Cardiac muscle cell (in vitro differentiated cells and primary cell): ENCODE measurements at regions not wholly inside any gene's neighbourhood (a gene's known extent, or its start where the extent isn't known, plus 50 kb on each side); places are given as distances from the start of the nearest gene placed in this dataset.
"Not testable (repeated sequence)": the region's sequence is repeated elsewhere in the genome, so short reads cannot be mapped to it uniquely, and the experiment has no call there.

Source experiments
- DNase-seq, 2 donors: peaks; one replicate each; pipeline versions ENCODE4 v3.0.0 to v3.0.0-alpha.2; 2010 to 2017; ENCODE audit warnings: low read depth in 1 of 2, low spot score in 1 of 2
- H3K27ac ChIP-seq: fragments of 200-600 bp; sonication (generic); 2 replicates; pipeline ENCODE4 v1.5.1; 2016
- H3K27me3 ChIP-seq: fragments of 200-600 bp; sonication (generic); 2 replicates; pipeline ENCODE4 v1.6.0; 2016; ENCODE audit warnings: control low read depth
- H3K36me3 ChIP-seq: fragments of 200-600 bp; sonication (generic); 2 replicates; pipeline ENCODE4 v1.5.1; 2016; ENCODE audit warnings: control low read depth
- H3K4me1 ChIP-seq: fragments of 200-600 bp; sonication (generic); 2 replicates; pipeline ENCODE4 v1.8.1; 2017; ENCODE audit warnings: low read depth, mild to moderate bottlenecking, mixed run types
- H3K4me3 ChIP-seq: fragments of 200-600 bp; sonication (generic); 2 replicates; pipeline ENCODE4 v1.5.1; 2016; ENCODE audit warnings: mild to moderate bottlenecking
- H3K9me3 ChIP-seq: fragments of 200-600 bp; sonication (generic); 2 replicates; pipeline ENCODE4 v1.5.1; 2017; ENCODE audit warnings: low read depth, mild to moderate bottlenecking, control low read depth
- CTCF ChIP-seq: IDR thresholded peaks from 2 replicates; pipeline ENCODE4 v1.5.1; 2012; ENCODE audit warnings: low read depth, mild to moderate bottlenecking, low read length

DNA sequence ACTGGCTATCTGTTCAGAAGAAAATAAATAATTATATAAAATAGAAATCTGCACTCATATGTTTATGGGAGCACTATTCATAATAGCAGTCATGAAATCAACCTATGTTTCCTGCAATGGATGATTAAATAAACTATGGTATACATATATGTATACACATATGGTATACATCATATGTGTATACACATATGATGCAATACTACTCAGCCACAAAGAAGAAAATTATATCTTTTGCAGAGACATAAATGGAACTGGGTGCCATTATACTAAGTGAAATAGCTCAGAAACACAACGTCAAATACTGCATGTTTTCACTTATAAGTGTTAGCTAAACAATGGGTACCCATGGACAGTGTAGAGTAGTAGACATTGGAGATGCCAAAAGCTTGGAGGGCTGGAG, 381.2 kb upstream of the LRFN5 start:
- no peak overlapping the region for H3K4me3 ChIP-seq
- H3K9me3 ChIP-seq, result no peaks in the 10 kb centered on the region
- no peaks in the 10 kb centered on the region for H3K36me3 ChIP-seq
- no peak for TF ChIP-seq CTCF
- H3K27me3 ChIP-seq, result no peaks in the 10 kb centered on the region
- H3K27ac ChIP-seq, result no peak overlapping the region
- no peaks in the 10 kb centered on the region for H3K4me1 ChIP-seq
- DNase-seq, result no peak

DNA sequence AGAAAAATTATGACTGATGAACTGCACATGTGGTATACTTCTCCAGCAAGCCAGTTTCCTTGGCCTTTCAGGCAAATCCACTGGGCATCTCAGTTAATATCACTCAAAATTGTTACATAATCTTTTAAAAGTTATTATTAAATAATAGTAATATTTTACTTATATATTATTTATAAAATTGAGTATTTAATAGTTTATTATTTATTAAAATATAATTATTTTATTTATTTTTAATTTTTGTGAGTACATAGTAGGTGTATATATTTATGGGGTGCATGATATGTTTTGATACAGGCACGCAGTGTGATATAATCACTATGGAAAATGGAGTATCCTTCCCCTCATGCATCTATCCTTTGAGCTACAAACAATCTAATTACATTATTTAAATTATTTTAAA, 384.1 kb upstream of the LRFN5 start:
- DNase-seq, result no peak
- no peaks in the 10 kb centered on the region for H3K36me3 ChIP-seq
- no peak overlapping the region for H3K4me3 ChIP-seq
- no peaks in the 10 kb centered on the region for H3K9me3 ChIP-seq
- no peaks in the 10 kb centered on the region for H3K4me1 ChIP-seq
- H3K27me3 ChIP-seq, result no peaks in the 10 kb centered on the region
- no peak for TF ChIP-seq CTCF
- no peak overlapping the region for H3K27ac ChIP-seq

GRCh38 chr14:41214978-41215377, 391.7 kb upstream of the LRFN5 start:
- not testable (repeated sequence) for H3K36me3 ChIP-seq, DNase-seq, H3K27ac ChIP-seq, H3K9me3 ChIP-seq, H3K27me3 ChIP-seq, H3K4me3 ChIP-seq, H3K4me1 ChIP-seq

- Histone ChIP-seq H3K4me1 (no peaks in the 10 kb centered on the region), H3K9me3 (no peaks in the 10 kb centered on the region), H3K36me3 (no peaks in the 10 kb centered on the region), H3K4me3 (no peak overlapping the region), H3K27ac (no peak overlapping the region), H3K27me3 (no peaks in the 10 kb centered on the region)
- TF ChIP-seq CTCF, result no peak
- DNase-seq, result peak in 1 of 2 donors; percentile 5
Observed at GRCh38 chr14:41201696-41202095, 405.0 kb upstream of the LRFN5 start.

GRCh38 chr14:41187868-41188267, 418.8 kb upstream of the LRFN5 start:
- no peaks in the 10 kb centered on the region for H3K9me3 ChIP-seq

GRCh38 chr14:41171045-41171444, 435.6 kb upstream of the LRFN5 start:
- no peak for DNase-seq
- Histone ChIP-seq H3K4me1 (peaks cover 4% of the 10 kb centered on the region), H3K9me3 (no peaks in the 10 kb centered on the region), H3K4me3 (no peak overlapping the region), H3K27me3 (no peaks in the 10 kb centered on the region), H3K27ac (no peak overlapping the region), H3K36me3 (no peaks in the 10 kb centered on the region)
- TF ChIP-seq CTCF, result no peak

More at GRCh38 chr14:41187868-41188267, 418.8 kb upstream of the LRFN5 start:
- TF ChIP-seq CTCF, result no peak
- Histone ChIP-seq H3K4me1 (peaks cover 9% of the 10 kb centered on the region), H3K36me3 (no peaks in the 10 kb centered on the region), H3K4me3 (no peak overlapping the region), H3K27me3 (no peaks in the 10 kb centered on the region), H3K27ac (peak overlapping the region; percentile 18)
- peak in 1 of 2 donors; percentile 44 for DNase-seq
